Suprapubic skin (tissue), 4 donors: ENCODE measurements at regions not wholly inside any gene's neighbourhood (a gene's known extent, or its start where the extent isn't known, plus 50 kb on each side); places are given as distances from the start of the nearest gene placed in this dataset.

Source experiments
- DNase-seq, 2 donors: peaks; one replicate each; pipeline ENCODE4 v3.0.0-alpha.2; 2019; ENCODE audit warnings: low spot score in 2 of 2
- H3K27ac ChIP-seq: fragments of 200-600 bp; sonication (generic); one replicate; pipeline ENCODE4 v1.5.1; 2019
- H3K27me3 ChIP-seq: fragments of 200-600 bp; sonication (generic); one replicate; pipeline ENCODE4 v1.5.1; 2019
- H3K36me3 ChIP-seq: fragments of 200-600 bp; sonication (generic); one replicate; pipeline ENCODE4 v1.5.1; 2019
- H3K4me1 ChIP-seq: fragments of 200-600 bp; sonication (generic); one replicate; pipeline ENCODE4 v1.5.1; 2019
- H3K4me3 ChIP-seq: fragments of 200-600 bp; sonication (generic); one replicate; pipeline ENCODE4 v1.5.1; 2019; ENCODE audit warnings: mild to moderate bottlenecking
- H3K9me3 ChIP-seq: fragments of 200-600 bp; sonication (generic); one replicate; pipeline ENCODE4 v1.5.1; 2019
- CTCF ChIP-seq, 2 donors: fragments of 200-600 bp in 1 of 2; fragments of 450-650 bp in 1 of 2; sonication (generic) in 1 of 2; IDR thresholded peaks; one replicate each; pipeline ENCODE4 v1.5.1; 2016 to 2019; ENCODE audit warnings: antibody characterized with exemption in 2 of 2, mild to moderate bottlenecking in 1 of 2, moderate library complexity in 1 of 2
- EP300 ChIP-seq: sonication (generic); formaldehyde crosslinking; IDR thresholded peaks from one replicate; pipeline ENCODE4 v1.6.1; 2017; ENCODE audit warnings: antibody characterized with exemption
- POLR2A ChIP-seq, 2 donors: fragments of 450-650 bp; IDR thresholded peaks; one replicate each; pipeline ENCODE4 v1.6.1; 2017; ENCODE audit warnings: antibody characterized with exemption in 2 of 2, mild to moderate bottlenecking in 2 of 2, moderate library complexity in 2 of 2
- POLR2AphosphoS5 ChIP-seq, 3 donors: sonication (generic); formaldehyde crosslinking; IDR thresholded peaks; one replicate each; pipeline ENCODE4 v1.6.1; 2017; ENCODE audit warnings: antibody characterized with exemption in 3 of 3
- WGBS: methylation state at CpG from one replicate; pipeline ENCODE4 v1.1.5; 2018; 5-methylcytosine and 5-hydroxymethylcytosine counted together

GRCh38 chr12:127223731-127224130, 1043.2 kb upstream of the TMEM132C start:
- Histone ChIP-seq H3K27ac (no peak overlapping the region), H3K9me3 (no peaks in the 10 kb centered on the region), H3K36me3 (no peaks in the 10 kb centered on the region), H3K27me3 (no peaks in the 10 kb centered on the region), H3K4me1 (no peaks in the 10 kb centered on the region), H3K4me3 (no peak overlapping the region)
- no peak for DNase-seq
- 38% methylated on average over 3 of the region's 3 CpGs for WGBS
- TF ChIP-seq POLR2A (IDR thresholded peaks at IDR 0.05) (no peak), EP300 (no peak), CTCF (IDR thresholded peaks at IDR 0.05) (no peak), POLR2AphosphoS5 (IDR thresholded peaks at IDR 0.05) (no peak)

GRCh38 chr12:127230843-127231260, 1036.1 kb upstream of the TMEM132C start:
- no peaks in the 10 kb centered on the region for H3K36me3 ChIP-seq
- no peaks in the 10 kb centered on the region for H3K9me3 ChIP-seq
- no peak overlapping the region for H3K27ac ChIP-seq
- H3K4me3 ChIP-seq = no peak overlapping the region
- no peaks in the 10 kb centered on the region for H3K4me1 ChIP-seq
- DNase-seq = no peak
- TF ChIP-seq POLR2A (IDR thresholded peaks at IDR 0.05) (no peak), EP300 (no peak), CTCF (IDR thresholded peaks at IDR 0.05) (no peak), POLR2AphosphoS5 (IDR thresholded peaks at IDR 0.05) (no peak)
- WGBS = 65% methylated on average over 6 of the region's 6 CpGs
- H3K27me3 ChIP-seq = no peaks in the 10 kb centered on the region

GRCh38 chr12:127231371-127231770, 1035.6 kb upstream of the TMEM132C start:
- Histone ChIP-seq H3K9me3 (no peaks in the 10 kb centered on the region), H3K4me3 (no peak overlapping the region), H3K27me3 (no peaks in the 10 kb centered on the region), H3K27ac (no peak overlapping the region), H3K4me1 (no peaks in the 10 kb centered on the region), H3K36me3 (no peaks in the 10 kb centered on the region)
- 78% methylated on average over 7 of the region's 7 CpGs for WGBS
- TF ChIP-seq POLR2AphosphoS5 (IDR thresholded peaks at IDR 0.05) = no peak
- no peak for TF ChIP-seq POLR2A (IDR thresholded peaks at IDR 0.05)
- DNase-seq = no peak

GRCh38 chr12:127233016-127233415, 1034.0 kb upstream of the TMEM132C start:
- TF ChIP-seq POLR2A (IDR thresholded peaks at IDR 0.05) (no peak), POLR2AphosphoS5 (IDR thresholded peaks at IDR 0.05) (no peak), EP300 (no peak), CTCF (IDR thresholded peaks at IDR 0.05) (no peak)
- no peaks in the 10 kb centered on the region for H3K36me3 ChIP-seq
- H3K27me3 ChIP-seq = no peaks in the 10 kb centered on the region
- no peaks in the 10 kb centered on the region for H3K4me1 ChIP-seq
- no peak for DNase-seq
- H3K27ac ChIP-seq = no peak overlapping the region
- H3K4me3 ChIP-seq = no peak overlapping the region
- WGBS = 45% methylated on average over 2 of the region's 2 CpGs
- H3K9me3 ChIP-seq = no peaks in the 10 kb centered on the region

GRCh38 chr12:127235761-127236160, 1031.2 kb upstream of the TMEM132C start:
- DNase-seq = no peak
- TF ChIP-seq CTCF (IDR thresholded peaks at IDR 0.05) (no peak), POLR2A (IDR thresholded peaks at IDR 0.05) (no peak), POLR2AphosphoS5 (IDR thresholded peaks at IDR 0.05) (no peak), EP300 (no peak)
- H3K4me1 ChIP-seq = no peaks in the 10 kb centered on the region
- no peaks in the 10 kb centered on the region for H3K27me3 ChIP-seq
- WGBS = 72% methylated on average over 8 of the region's 8 CpGs
- H3K27ac ChIP-seq = no peak overlapping the region
- no peaks in the 10 kb centered on the region for H3K9me3 ChIP-seq
- H3K36me3 ChIP-seq = no peaks in the 10 kb centered on the region
- no peak overlapping the region for H3K4me3 ChIP-seq

- no peak overlapping the region for H3K27ac ChIP-seq
- no peak overlapping the region for H3K4me3 ChIP-seq
- H3K4me1 ChIP-seq = no peaks in the 10 kb centered on the region
- TF ChIP-seq POLR2AphosphoS5 (IDR thresholded peaks at IDR 0.05) = no peak
- TF ChIP-seq POLR2A (IDR thresholded peaks at IDR 0.05) = no peak
- no peak for TF ChIP-seq EP300
- no peak for TF ChIP-seq CTCF (IDR thresholded peaks at IDR 0.05)
- WGBS = 97% methylated on average over 4 of the region's 4 CpGs
- no peaks in the 10 kb centered on the region for H3K36me3 ChIP-seq
- H3K27me3 ChIP-seq = no peaks in the 10 kb centered on the region
- H3K9me3 ChIP-seq = no peaks in the 10 kb centered on the region
- DNase-seq = no peak
These were observed 1030.5 kb upstream of the TMEM132C start for GRCh38 chr12:127236491-127236890.
